ENCODE measurements at regions not wholly inside any gene's neighbourhood (a gene's known extent, or its start where the extent isn't known, plus 50 kb on each side); places are given as distances from the start of the nearest gene placed in this dataset.

- TF ChIP-seq NR2C2 (CRISPR knock-in tag; IDR thresholded peaks at IDR 0.05) (no peak), NR2C2 (tag; IDR thresholded peaks at IDR 0.05) (no peak), NR3C1 (CRISPR knock-in tag; IDR thresholded peaks at IDR 0.05) (no peak), KLF16 (IDR thresholded peaks at IDR 0.05) (no peak), TCF7L2 (IDR thresholded peaks at IDR 0.05; ENCODE audit: low read depth, low read length) (no peak), JUN (IDR thresholded peaks at IDR 0.05; ENCODE audit: borderline replicate concordance, low read depth, low read length) (no peak), JUN (CRISPR knock-in tag; IDR thresholded peaks at IDR 0.05; ENCODE audit: borderline replicate concordance) (no peak), ZFP91 (CRISPR knock-in tag; IDR thresholded peaks at IDR 0.05) (no peak), CTCF (IDR thresholded peaks at IDR 0.05 in 2 of 3, conservative IDR thresholded peaks at IDR 0.05 in 1 of 3; ENCODE audit: insufficient read depth in 2 of 3, low read depth in 1 of 3, low read length in 3 of 3) (no peak), MXI1 (IDR thresholded peaks at IDR 0.05; ENCODE audit: low read depth, low read length) (no peak), MTF1 (CRISPR knock-in tag; IDR thresholded peaks at IDR 0.05; ENCODE audit: borderline replicate concordance) (no peak)
Observed at GRCh38 chr3:109927726-109928125, 590.4 kb upstream of the DPPA4 start.

Measured in K562 (cell line).